Kidney capillary endothelial cell (primary cell): ENCODE measurements at regions not wholly inside any gene's neighbourhood (a gene's known extent, or its start where the extent isn't known, plus 50 kb on each side); places are given as distances from the start of the nearest gene placed in this dataset.
"Not testable (repeated sequence)": the region's sequence is repeated elsewhere in the genome, so short reads cannot be mapped to it uniquely, and the experiment has no call there.

ENCODE experiments used
- DNase-seq: peaks from one replicate; pipeline ENCODE4 v3.0.0-alpha.2; 2018; ENCODE audit warnings: low spot score

GRCh38 chr3:152195206-152195605 is 73.5 kb upstream of the MBNL1 start:
- DNase-seq = no peak

- no peak for DNase-seq
These were observed 71.9 kb upstream of the MBNL1 start for GRCh38 chr3:152196782-152197181.

- DNase-seq = no peak
These were observed 71.3 kb upstream of the MBNL1 start for GRCh38 chr3:152197451-152197850.

- DNase-seq = no peak
These were observed 70.8 kb upstream of the MBNL1 start for GRCh38 chr3:152197937-152198336.

- DNase-seq = no peak
These were observed 70.1 kb upstream of the MBNL1 start for GRCh38 chr3:152198665-152199064.

- DNase-seq = no peak
These were observed 69.5 kb upstream of the MBNL1 start for GRCh38 chr3:152199102-152199840.

GRCh38 chr3:152200476-152201420 is 68.0 kb upstream of the MBNL1 start:
- no peak for DNase-seq

- DNase-seq = no peak
These were observed 65.6 kb upstream of the MBNL1 start for GRCh38 chr3:152202976-152203626.

- DNase-seq = no peak
These were observed 65.1 kb upstream of the MBNL1 start for GRCh38 chr3:152203652-152204051.

GRCh38 chr3:152204218-152204617 is 64.5 kb upstream of the MBNL1 start:
- no peak for DNase-seq

- DNase-seq = no peak
These were observed 63.6 kb upstream of the MBNL1 start for GRCh38 chr3:152205097-152205593.

GRCh38 chr3:152206243-152206760 is 62.4 kb upstream of the MBNL1 start:
- DNase-seq = no peak

GRCh38 chr3:152208439-152208838 is 60.3 kb upstream of the MBNL1 start:
- DNase-seq = no peak

- no peak for DNase-seq
These were observed 59.7 kb upstream of the MBNL1 start for GRCh38 chr3:152209060-152209459.

GRCh38 chr3:152209776-152210175 is 59.0 kb upstream of the MBNL1 start:
- no peak for DNase-seq

- no peak for DNase-seq
These were observed 58.0 kb upstream of the MBNL1 start for GRCh38 chr3:152210697-152211096.

- no peak for DNase-seq
These were observed 57.1 kb upstream of the MBNL1 start for GRCh38 chr3:152211655-152212054.

GRCh38 chr3:152213203-152213602 is 55.5 kb upstream of the MBNL1 start:
- no peak for DNase-seq

- DNase-seq = no peak
These were observed 54.8 kb upstream of the MBNL1 start for GRCh38 chr3:152213938-152214337.

GRCh38 chr3:152216960-152217865 is 51.5 kb upstream of the MBNL1 start:
- not testable (repeated sequence) for DNase-seq

GRCh38 chr3:152218602-152219001 is 50.1 kb upstream of the MBNL1 start:
- no peak for DNase-seq
